ENCODE measurements at regions not wholly inside any gene's neighbourhood (a gene's known extent, or its start where the extent isn't known, plus 50 kb on each side); places are given as distances from the start of the nearest gene placed in this dataset.

DNA sequence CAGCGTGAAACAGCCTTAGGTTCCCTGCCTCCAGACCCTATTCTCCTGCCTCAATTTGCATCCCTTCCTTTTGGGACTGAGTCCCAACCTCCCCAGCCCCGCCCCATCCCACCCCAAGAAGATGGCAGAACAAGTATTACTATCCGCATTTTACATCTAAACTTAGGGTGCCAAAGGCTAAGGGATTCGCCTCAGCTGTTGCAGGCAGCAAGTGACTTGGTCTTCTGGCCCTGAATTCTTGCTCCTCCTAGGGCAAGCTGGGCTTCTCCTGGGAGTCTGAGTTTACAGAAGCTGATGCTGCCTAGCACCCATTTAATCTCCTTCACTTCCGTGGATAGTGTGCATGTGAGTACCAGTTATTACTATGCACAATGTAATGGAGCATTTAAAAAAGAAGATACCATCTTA is 161.3 kb upstream of the NR5A2 start:
- no peak overlapping the region for H3K4me3 ChIP-seq
- H3K4me1 ChIP-seq, result no peaks in the 10 kb centered on the region
- TF ChIP-seq, protein P1, sequence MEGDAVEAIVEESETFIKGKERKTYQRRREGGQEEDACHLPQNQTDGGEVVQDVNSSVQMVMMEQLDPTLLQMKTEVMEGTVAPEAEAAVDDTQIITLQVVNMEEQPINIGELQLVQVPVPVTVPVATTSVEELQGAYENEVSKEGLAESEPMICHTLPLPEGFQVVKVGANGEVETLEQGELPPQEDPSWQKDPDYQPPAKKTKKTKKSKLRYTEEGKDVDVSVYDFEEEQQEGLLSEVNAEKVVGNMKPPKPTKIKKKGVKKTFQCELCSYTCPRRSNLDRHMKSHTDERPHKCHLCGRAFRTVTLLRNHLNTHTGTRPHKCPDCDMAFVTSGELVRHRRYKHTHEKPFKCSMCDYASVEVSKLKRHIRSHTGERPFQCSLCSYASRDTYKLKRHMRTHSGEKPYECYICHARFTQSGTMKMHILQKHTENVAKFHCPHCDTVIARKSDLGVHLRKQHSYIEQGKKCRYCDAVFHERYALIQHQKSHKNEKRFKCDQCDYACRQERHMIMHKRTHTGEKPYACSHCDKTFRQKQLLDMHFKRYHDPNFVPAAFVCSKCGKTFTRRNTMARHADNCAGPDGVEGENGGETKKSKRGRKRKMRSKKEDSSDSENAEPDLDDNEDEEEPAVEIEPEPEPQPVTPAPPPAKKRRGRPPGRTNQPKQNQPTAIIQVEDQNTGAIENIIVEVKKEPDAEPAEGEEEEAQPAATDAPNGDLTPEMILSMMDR (IDR thresholded peaks at IDR 0.05), result no peak
- H3K27ac ChIP-seq, result no peak overlapping the region
- no peaks in the 10 kb centered on the region for H3K9me3 ChIP-seq
- H3K36me3 ChIP-seq, result no peaks in the 10 kb centered on the region
- no peak for DNase-seq (ENCODE audit: low spot score)
- H3K27me3 ChIP-seq, result no peaks in the 10 kb centered on the region

DNA sequence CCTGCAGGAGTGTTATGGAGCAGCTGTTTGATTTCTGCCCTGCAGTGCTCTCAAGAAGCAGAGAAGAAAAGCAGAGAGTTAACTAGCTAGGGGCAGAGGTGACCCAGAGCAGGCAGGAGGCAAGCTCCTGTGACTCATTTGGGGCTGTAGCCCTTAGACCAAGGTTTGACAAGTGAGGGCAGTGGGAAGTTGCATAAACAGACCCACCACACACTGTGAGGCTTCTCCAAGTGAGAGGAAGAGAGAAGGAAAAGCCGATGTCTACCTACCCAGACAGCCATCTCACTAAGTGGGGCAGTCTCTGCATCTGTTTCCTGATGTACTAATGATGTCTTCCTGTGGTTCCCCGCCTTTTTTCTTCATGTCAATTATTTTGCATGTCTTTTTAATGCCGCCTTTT is 159.9 kb upstream of the NR5A2 start:
- H3K27me3 ChIP-seq, result no peaks in the 10 kb centered on the region
- no peaks in the 10 kb centered on the region for H3K9me3 ChIP-seq
- no peaks in the 10 kb centered on the region for H3K4me1 ChIP-seq
- no peak overlapping the region for H3K4me3 ChIP-seq
- DNase-seq (ENCODE audit: low spot score), result no peak
- TF ChIP-seq, protein P1 (IDR thresholded peaks at IDR 0.05), result no peak
- no peak overlapping the region for H3K27ac ChIP-seq
- no peaks in the 10 kb centered on the region for H3K36me3 ChIP-seq

DNA sequence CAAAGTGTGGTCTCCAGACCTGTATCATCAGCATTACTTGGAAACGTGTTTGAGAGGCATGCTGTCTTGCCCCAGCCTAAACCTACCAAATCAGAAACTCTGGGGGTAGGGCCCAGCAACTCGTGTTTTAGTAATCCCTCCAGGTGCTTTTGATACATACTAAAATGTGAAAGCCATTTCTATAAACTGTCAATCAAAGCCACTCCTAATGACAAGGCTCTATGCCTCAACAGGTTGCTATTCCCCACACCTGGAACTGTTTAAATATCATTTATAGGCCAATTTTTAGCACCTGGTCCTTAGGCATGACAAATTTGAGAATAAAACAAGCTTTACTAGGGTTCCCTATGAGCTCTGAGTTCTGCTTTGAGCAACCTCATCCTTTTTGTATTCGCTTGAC is 158.7 kb upstream of the NR5A2 start:
- H3K36me3 ChIP-seq, result no peaks in the 10 kb centered on the region
- H3K27me3 ChIP-seq, result no peaks in the 10 kb centered on the region
- DNase-seq (ENCODE audit: low spot score), result no peak
- H3K4me3 ChIP-seq, result no peak overlapping the region
- H3K27ac ChIP-seq, result no peak overlapping the region
- no peaks in the 10 kb centered on the region for H3K9me3 ChIP-seq
- TF ChIP-seq, protein P1 (IDR thresholded peaks at IDR 0.05), result no peak
- no peaks in the 10 kb centered on the region for H3K4me1 ChIP-seq

DNA sequence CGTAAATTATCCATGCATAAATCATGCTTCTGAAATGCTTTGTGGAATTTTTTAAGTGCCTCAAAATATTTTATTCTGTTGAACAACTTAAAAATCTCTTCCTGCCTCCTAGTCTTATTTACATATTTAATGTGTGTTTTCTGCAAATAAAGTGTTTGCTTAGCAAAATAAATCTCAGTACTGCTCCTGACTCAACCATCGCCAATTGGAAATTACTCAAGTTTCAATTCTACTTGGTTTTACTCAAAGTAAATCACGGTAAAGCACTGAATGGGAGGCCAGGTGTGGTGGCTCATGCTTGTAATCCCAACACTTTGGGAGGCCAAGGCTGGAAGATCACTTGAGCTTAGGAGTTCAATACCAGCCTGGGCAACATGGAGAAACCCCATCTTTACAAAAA is 152.2 kb upstream of the NR5A2 start:
- DNase-seq (ENCODE audit: low spot score), result no peak
- Histone ChIP-seq H3K27ac (no peak overlapping the region), H3K4me3 (no peak overlapping the region), H3K36me3 (no peaks in the 10 kb centered on the region), H3K9me3 (no peaks in the 10 kb centered on the region), H3K4me1 (no peaks in the 10 kb centered on the region), H3K27me3 (no peaks in the 10 kb centered on the region)
- TF ChIP-seq, protein P1 (IDR thresholded peaks at IDR 0.05), result no peak

DNA sequence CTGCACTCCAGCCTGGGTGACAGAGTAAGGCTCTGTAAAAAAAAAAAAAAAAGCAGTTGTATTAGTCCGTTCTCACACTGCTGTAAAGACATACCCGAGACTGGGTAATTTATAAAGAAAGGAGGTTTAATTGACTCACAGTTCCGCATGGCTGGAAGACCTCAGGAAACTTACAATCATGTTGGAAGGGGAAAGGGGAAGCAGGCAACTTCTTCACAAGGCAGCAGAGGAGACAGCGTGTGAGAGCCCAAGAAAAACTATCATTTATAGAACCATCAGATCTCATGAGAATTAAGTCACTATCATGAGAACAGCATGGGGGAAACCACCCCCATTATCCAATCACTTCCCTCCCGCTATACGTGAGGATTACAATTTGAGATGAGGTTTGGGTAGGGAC is 151.7 kb upstream of the NR5A2 start:
- Histone ChIP-seq H3K4me3 (no peak overlapping the region), H3K9me3 (no peaks in the 10 kb centered on the region), H3K27me3 (no peaks in the 10 kb centered on the region), H3K27ac (no peak overlapping the region), H3K4me1 (no peaks in the 10 kb centered on the region), H3K36me3 (no peaks in the 10 kb centered on the region)
- no peak for DNase-seq (ENCODE audit: low spot score)
- TF ChIP-seq, protein P1 (IDR thresholded peaks at IDR 0.05), result no peak

DNA sequence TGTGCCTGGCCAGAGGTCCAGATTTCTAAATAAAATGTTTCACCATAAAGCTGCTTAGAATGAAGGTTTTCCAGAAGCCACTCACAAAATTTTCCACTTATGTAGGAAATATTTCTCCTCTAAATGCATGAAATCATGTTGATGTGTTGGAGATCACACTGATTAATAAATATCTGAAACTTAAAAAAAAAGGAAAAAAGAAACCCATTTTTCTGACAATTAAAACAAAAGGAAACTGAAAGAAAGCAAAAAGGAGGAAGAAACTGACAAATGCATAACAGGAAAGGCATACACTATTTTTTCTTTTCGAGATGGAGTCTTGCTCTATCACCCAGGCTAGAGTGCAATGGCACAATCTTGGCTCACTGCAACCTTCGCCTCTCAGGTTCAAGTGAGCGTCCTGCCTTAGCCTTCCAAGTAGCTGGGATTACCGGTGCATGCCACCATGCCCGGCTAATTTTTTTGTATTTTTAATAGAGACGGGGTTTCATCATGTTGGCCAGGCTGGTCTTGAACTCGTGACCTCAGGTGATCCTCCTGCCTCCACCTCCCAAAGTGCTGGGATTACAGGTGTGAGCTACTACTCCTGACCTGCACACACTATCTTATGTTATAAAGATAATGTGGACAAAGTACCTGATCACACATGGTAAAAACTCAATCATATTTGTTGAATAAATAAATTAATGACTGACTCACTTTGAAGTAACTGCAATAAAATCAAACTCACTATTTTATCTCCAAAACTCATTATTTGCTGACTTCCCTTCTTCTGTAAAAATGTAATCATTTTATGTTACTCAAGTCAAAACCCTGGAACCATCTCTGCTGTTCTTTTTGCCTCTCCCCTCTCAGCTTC is 149.8 kb upstream of the NR5A2 start:
- Histone ChIP-seq H3K27me3 (no peaks in the 10 kb centered on the region), H3K27ac (no peak overlapping the region), H3K4me3 (no peak overlapping the region), H3K36me3 (no peaks in the 10 kb centered on the region), H3K4me1 (no peaks in the 10 kb centered on the region), H3K9me3 (no peaks in the 10 kb centered on the region)
- TF ChIP-seq, protein P1 (IDR thresholded peaks at IDR 0.05), result no peak
- DNase-seq (ENCODE audit: low spot score), result no peak

All from right atrium auricular region (tissue), 2 donors.